Uterus (tissue), 3 donors: ENCODE measurements at regions not wholly inside any gene's neighbourhood (a gene's known extent, or its start where the extent isn't known, plus 50 kb on each side); places are given as distances from the start of the nearest gene placed in this dataset.

Source experiments
- DNase-seq, 2 donors: peaks; one replicate each; pipeline ENCODE4 v3.0.0-alpha.2; 2019 to 2020
- H3K27ac ChIP-seq, 2 donors: fragments of 200-600 bp; sonication (generic); 1 replicate in 1 of 2; 2 replicates in 1 of 2; pipeline ENCODE4 v1.5.1; 2016 to 2018
- H3K27me3 ChIP-seq, 2 donors: fragments of 200-600 bp; sonication (generic); one replicate each; pipeline ENCODE4 v1.5.1; 2018 to 2019; ENCODE audit warnings: control low read depth in 1 of 2
- H3K36me3 ChIP-seq, 2 donors: fragments of 200-600 bp; sonication (generic); one replicate each; pipeline ENCODE4 v1.5.1; 2019; ENCODE audit warnings: control low read depth in 1 of 2
- H3K4me1 ChIP-seq, 2 donors: fragments of 200-600 bp; sonication (generic); one replicate each; pipeline ENCODE4 v1.5.1; 2018 to 2019; ENCODE audit warnings: control low read depth in 1 of 2
- H3K4me3 ChIP-seq, 2 donors: fragments of 200-600 bp; sonication (generic); 1 replicate in 1 of 2; 2 replicates in 1 of 2; pipeline ENCODE4 v1.5.1; 2018 to 2019; ENCODE audit warnings: mild to moderate bottlenecking in 1 of 2
- H3K9me3 ChIP-seq, 2 donors: fragments of 200-600 bp; sonication (generic); one replicate each; pipeline ENCODE4 v1.5.1; 2019; ENCODE audit warnings: control low read depth in 1 of 2
- CTCF ChIP-seq, 4 experiments: fragments of 200-600 bp in 2 of 4; fragments of 450-650 bp in 2 of 4; sonication (generic) in 2 of 4; IDR thresholded peaks; one replicate each; pipeline ENCODE4 v1.5.1; 2016 to 2019; ENCODE audit warnings: antibody characterized with exemption in 4 of 4, mild to moderate bottlenecking in 2 of 4, moderate library complexity in 1 of 4
- POLR2A ChIP-seq, 2 donors: fragments of 450-650 bp; IDR thresholded peaks; one replicate each; pipeline ENCODE4 v1.6.1; 2016; ENCODE audit warnings: antibody characterized with exemption in 2 of 2, mild to moderate bottlenecking in 1 of 2, moderate library complexity in 1 of 2
- intact Hi-C: fragments of 100-400 bp; cut with DNase I; formaldehyde crosslinking; loops from one replicate; pipeline ENCODE4 v1.15.1; 2023; ENCODE audit warnings: low total_unique reads
- donor health status: DM: yes; HTN: yes; CAD: no.

GRCh38 chr3:66675366-66675765, 174.5 kb upstream of the LRIG1 start:
- Histone ChIP-seq H3K9me3 (peaks cover 0 to 3% of the 10 kb centered on the region in 2 donors), H3K4me1 (no peaks in the 10 kb centered on the region), H3K27me3 (no peaks in the 10 kb centered on the region), H3K4me3 (no peak overlapping the region), H3K27ac (no peak overlapping the region), H3K36me3 (no peaks in the 10 kb centered on the region)
- DNase-seq = no peak
- intact Hi-C loops = no loop called here
- TF ChIP-seq CTCF (IDR thresholded peaks at IDR 0.05) (no peak), POLR2A (IDR thresholded peaks at IDR 0.05) (no peak)

- TF ChIP-seq POLR2A (IDR thresholded peaks at IDR 0.05) (no peak), CTCF (IDR thresholded peaks at IDR 0.05) (no peak)
- no peaks in the 10 kb centered on the region for H3K4me1 ChIP-seq
- no peak for DNase-seq
- intact Hi-C loops = no loop called here
- no peak overlapping the region for H3K27ac ChIP-seq
- H3K9me3 ChIP-seq = no peaks in the 10 kb centered on the region
- H3K27me3 ChIP-seq = no peaks in the 10 kb centered on the region
- no peaks in the 10 kb centered on the region for H3K36me3 ChIP-seq
- H3K4me3 ChIP-seq = no peak overlapping the region
Measured at GRCh38 chr3:66692042-66692765, 191.4 kb upstream of the LRIG1 start.

DNA sequence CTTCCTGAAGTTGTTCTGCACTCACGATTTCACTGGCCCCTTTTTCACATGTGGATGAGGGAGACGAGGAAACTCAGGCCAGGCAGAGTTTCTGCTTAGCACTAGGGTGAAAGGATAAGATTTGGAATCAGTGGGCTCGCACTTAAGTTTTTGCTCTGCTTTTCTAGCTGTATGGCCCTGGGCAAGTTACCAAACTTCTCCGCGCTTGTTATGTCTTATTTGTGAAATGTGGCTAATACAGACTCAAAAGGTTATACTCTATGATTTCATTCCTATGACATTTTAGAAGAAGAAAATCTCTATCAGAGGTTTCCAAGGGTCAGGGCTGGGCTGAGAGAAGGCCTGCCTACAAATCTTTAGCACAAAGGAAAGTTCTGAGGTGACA, 191.9 kb upstream of the LRIG1 start:
- DNase-seq = no peak
- no peaks in the 10 kb centered on the region for H3K36me3 ChIP-seq
- H3K27ac ChIP-seq = no peak overlapping the region
- intact Hi-C loops = no loop called here
- no peaks in the 10 kb centered on the region for H3K9me3 ChIP-seq
- H3K4me1 ChIP-seq = no peaks in the 10 kb centered on the region
- TF ChIP-seq POLR2A (IDR thresholded peaks at IDR 0.05) (no peak), CTCF (IDR thresholded peaks at IDR 0.05) (no peak)
- no peak overlapping the region for H3K4me3 ChIP-seq
- H3K27me3 ChIP-seq = no peaks in the 10 kb centered on the region

DNA sequence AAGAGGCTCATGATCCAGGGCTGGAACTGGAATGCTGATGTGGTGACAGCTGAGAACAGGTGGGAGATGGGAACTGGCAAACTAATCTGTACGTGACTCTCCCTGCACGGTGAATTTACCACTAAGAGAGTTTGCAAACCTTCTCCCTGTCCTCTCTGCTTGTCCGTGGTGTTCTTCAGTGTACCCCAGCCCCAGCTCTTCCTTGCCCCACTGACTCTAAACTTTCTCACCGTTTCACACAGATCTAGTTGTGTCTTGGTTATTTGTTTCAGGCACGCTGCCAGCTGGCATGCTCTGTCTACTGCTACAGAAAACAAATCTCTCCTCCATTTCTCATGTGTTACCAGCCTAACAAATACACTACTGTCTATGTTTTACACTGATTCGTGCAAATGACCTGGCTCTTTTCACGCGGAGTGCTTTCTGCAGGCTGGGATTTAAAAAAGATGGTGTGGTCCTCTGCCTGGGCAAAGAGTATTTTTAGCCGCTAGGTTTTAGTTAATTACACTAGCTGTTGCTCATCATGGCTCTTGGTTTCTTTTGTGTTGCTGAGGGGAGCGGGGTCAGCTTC, 192.7 kb upstream of the LRIG1 start:
- no peaks in the 10 kb centered on the region for H3K27me3 ChIP-seq
- H3K4me1 ChIP-seq = no peaks in the 10 kb centered on the region
- H3K9me3 ChIP-seq = no peaks in the 10 kb centered on the region
- no peak overlapping the region for H3K4me3 ChIP-seq
- TF ChIP-seq CTCF (IDR thresholded peaks at IDR 0.05) = no peak
- TF ChIP-seq POLR2A (IDR thresholded peaks at IDR 0.05) = no peak
- H3K36me3 ChIP-seq = no peaks in the 10 kb centered on the region
- intact Hi-C loops = no loop called here
- no peak overlapping the region for H3K27ac ChIP-seq
- peak; percentile 29 to 31 for DNase-seq

GRCh38 chr3:66702126-66702525, 201.3 kb upstream of the LRIG1 start:
- Histone ChIP-seq H3K27ac (no peak overlapping the region), H3K36me3 (no peaks in the 10 kb centered on the region), H3K27me3 (no peaks in the 10 kb centered on the region), H3K4me1 (no peaks in the 10 kb centered on the region), H3K9me3 (no peaks in the 10 kb centered on the region), H3K4me3 (no peak overlapping the region)
- no peak for DNase-seq
- TF ChIP-seq CTCF (IDR thresholded peaks at IDR 0.05) (no peak), POLR2A (IDR thresholded peaks at IDR 0.05) (no peak)
- intact Hi-C loops = no loop called here
